ENCODE measurements at regions not wholly inside any gene's neighbourhood (a gene's known extent, or its start where the extent isn't known, plus 50 kb on each side); places are given as distances from the start of the nearest gene placed in this dataset.

- no peak for TF ChIP-seq CTCF (optimal IDR thresholded peaks at IDR 0.05 in 1 of 3, IDR thresholded peaks at IDR 0.05 in 1 of 3, conservative IDR thresholded peaks at IDR 0.05 in 1 of 3; ENCODE audit: extremely low read depth in 1 of 3, insufficient read depth in 2 of 3, low read length in 3 of 3)
- TF ChIP-seq EZH2 (IDR thresholded peaks at IDR 0.05; ENCODE audit: low read length) = no peak
These were observed 254.4 kb upstream of the KLF12 start for GRCh38 chr13:74388626-74389025.
